Neural crest cell (in vitro differentiated cells): ENCODE measurements at regions not wholly inside any gene's neighbourhood (a gene's known extent, or its start where the extent isn't known, plus 50 kb on each side); places are given as distances from the start of the nearest gene placed in this dataset.

Source experiments
- DNase-seq: peaks from one replicate; pipeline ENCODE4 v3.0.0; 2021; ENCODE audit warnings: low read depth, mixed read lengths, low spot score
- H3K27ac Mint-ChIP-seq: one replicate; pipeline ENCODE4 v1.8.0; 2021; ENCODE audit warnings: mild to moderate bottlenecking, mixed read lengths; ENCODE audit not compliant: unreplicated experiment
- H3K27me3 Mint-ChIP-seq: 2 replicates; pipeline ENCODE4 v1.8.0; 2021; ENCODE audit warnings: low read depth, mild to moderate bottlenecking, mixed read lengths
- H3K36me3 Mint-ChIP-seq: 2 replicates; pipeline ENCODE4 v1.8.0; 2021; ENCODE audit warnings: low read depth, mild to moderate bottlenecking, mixed read lengths
- H3K4me1 Mint-ChIP-seq: 2 replicates; pipeline ENCODE4 v1.8.0; 2021; ENCODE audit warnings: mixed read lengths
- H3K4me3 Mint-ChIP-seq: one replicate; pipeline ENCODE4 v1.8.0; 2021; ENCODE audit warnings: mild to moderate bottlenecking, mixed read lengths
- H3K9me3 Mint-ChIP-seq: 2 replicates; pipeline ENCODE4 v1.8.0; 2021; ENCODE audit warnings: mixed read lengths
- TF ChIP-seq, protein P1 (sequence below): fragments of 200-600 bp; sonication (generic); conservative IDR thresholded peaks from 2 replicates; pipeline ENCODE4 v1.5.0; 2021; ENCODE audit warnings: antibody characterized with exemption, mild to moderate bottlenecking

DNA sequence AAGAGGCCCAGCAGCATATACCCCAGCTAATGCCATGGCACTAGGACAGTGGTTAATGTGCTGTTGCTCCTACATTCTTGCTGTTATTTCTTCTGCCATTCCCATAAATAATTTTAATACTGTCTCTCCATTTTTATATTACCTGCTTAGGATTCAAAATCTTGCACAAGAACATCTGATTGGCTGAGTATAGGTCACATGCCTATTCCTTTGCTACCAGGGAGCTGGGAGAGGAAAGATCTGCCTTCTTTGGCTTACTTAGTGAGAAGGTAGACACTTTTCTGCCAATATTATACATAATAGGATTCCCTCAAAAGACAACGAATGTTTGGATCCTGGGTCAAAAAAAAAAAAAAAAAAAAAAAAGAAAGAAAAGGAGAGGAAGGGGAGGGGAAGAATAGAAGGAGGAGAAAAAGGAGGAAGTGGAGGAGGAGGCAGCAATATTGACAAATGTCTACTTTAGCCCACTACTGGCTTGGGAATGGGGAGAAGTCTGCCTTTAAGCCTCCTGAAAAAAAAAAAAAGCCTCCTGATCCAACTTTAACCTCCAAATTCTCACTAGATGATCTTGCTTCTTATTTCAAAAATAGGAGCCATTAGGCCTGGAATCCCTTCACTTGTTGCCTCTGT lies 134.5 kb upstream of the HNRNPU start:
- no peak for DNase-seq
- Mint-ChIP-seq H3K4me1 (peaks cover 4% of the 10 kb centered on the region), H3K9me3 (peaks cover 2% of the 10 kb centered on the region), H3K36me3 (peaks cover 11% of the 10 kb centered on the region), H3K4me3 (no peak overlapping the region), H3K27me3 (no peaks in the 10 kb centered on the region), H3K27ac (no peak overlapping the region)
- TF ChIP-seq, protein P1, sequence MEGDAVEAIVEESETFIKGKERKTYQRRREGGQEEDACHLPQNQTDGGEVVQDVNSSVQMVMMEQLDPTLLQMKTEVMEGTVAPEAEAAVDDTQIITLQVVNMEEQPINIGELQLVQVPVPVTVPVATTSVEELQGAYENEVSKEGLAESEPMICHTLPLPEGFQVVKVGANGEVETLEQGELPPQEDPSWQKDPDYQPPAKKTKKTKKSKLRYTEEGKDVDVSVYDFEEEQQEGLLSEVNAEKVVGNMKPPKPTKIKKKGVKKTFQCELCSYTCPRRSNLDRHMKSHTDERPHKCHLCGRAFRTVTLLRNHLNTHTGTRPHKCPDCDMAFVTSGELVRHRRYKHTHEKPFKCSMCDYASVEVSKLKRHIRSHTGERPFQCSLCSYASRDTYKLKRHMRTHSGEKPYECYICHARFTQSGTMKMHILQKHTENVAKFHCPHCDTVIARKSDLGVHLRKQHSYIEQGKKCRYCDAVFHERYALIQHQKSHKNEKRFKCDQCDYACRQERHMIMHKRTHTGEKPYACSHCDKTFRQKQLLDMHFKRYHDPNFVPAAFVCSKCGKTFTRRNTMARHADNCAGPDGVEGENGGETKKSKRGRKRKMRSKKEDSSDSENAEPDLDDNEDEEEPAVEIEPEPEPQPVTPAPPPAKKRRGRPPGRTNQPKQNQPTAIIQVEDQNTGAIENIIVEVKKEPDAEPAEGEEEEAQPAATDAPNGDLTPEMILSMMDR = no peak

DNA sequence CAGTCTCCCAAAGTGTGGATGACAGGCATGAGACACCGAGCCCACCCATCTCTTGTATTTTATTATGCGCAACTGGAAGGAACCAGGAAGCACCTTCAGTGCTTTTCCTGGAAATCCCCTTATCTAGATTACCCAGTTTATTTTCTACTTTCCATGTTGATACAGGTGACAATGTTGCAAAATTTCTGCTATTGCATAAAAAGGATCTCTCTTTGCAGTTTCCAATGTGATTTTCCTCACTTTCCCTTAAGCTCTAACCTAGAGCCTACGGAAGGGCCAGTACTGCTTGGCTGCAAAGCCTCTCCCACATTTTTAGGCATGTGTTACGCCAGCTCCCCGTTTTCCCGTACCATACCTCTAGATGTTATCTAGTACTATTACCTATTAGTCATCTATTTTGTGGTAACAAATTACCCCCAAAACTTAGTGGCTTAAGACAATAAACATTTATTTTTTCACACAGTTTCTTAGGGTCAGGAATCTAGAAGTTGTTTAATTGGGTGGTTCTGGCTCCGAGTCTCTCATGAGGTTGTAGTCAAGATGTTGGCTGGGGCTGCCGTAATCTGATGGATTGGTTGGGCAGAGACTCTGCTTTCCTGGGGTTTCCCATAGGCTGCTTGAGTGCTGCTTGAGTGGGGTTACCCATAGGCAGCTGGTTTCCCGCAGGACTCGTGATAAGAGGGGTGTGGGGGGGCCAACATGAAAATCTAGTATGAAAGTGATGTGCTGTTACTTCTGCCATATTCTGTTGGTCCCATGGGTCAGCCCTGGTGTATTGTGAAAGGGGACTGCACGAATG lies 131.5 kb upstream of the HNRNPU start:
- peaks cover 2% of the 10 kb centered on the region for H3K9me3 Mint-ChIP-seq
- H3K27ac Mint-ChIP-seq = no peak overlapping the region
- H3K4me1 Mint-ChIP-seq = peaks cover 4% of the 10 kb centered on the region
- H3K27me3 Mint-ChIP-seq = no peaks in the 10 kb centered on the region
- TF ChIP-seq, protein P1 = no peak
- no peak for DNase-seq
- H3K4me3 Mint-ChIP-seq = no peak overlapping the region
- H3K36me3 Mint-ChIP-seq = peaks cover 18% of the 10 kb centered on the region

DNA sequence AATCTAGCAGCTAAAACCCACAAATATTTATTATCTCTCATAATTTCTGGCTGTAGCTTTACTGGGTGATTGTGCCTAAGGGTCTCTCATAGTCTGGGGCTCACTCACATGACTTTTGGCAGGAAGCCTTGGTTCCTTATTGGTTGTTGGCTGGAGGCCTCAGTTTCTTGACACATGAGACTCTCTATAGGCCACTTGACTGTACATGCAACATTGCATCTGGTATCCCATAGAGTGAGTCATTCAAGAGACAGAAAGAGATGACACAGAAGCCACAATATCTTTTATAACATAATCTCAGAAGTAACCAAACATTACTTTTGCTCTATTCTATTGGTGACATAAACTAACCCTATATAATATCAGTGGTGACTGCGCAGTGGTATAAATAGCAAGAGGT lies 128.5 kb upstream of the HNRNPU start:
- DNase-seq = no peak
- peaks cover 33% of the 10 kb centered on the region for H3K36me3 Mint-ChIP-seq
- H3K9me3 Mint-ChIP-seq = peaks cover 2% of the 10 kb centered on the region
- H3K4me3 Mint-ChIP-seq = no peak overlapping the region
- H3K27ac Mint-ChIP-seq = no peak overlapping the region
- no peaks in the 10 kb centered on the region for H3K27me3 Mint-ChIP-seq
- H3K4me1 Mint-ChIP-seq = peaks cover 4% of the 10 kb centered on the region
- TF ChIP-seq, protein P1 = no peak

DNA sequence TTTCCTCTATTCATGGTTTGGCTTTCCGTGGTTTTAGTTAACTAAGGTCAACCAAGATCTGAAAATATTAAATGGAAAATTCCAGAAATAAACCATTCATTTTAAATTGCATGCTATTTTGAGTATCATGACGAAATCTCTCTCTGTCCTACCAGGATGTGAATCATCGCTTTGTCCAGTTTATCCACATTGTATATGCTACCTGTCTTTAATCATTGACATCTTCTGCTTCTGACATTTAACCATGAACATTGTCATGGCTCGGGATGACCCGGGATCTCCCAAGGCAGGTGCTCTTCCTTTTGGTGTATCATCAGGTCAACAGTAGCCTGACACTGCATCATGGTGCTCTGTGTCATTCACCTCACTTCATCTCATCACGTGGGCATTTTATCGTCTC lies 125.5 kb upstream of the HNRNPU start:
- Mint-ChIP-seq H3K9me3 (no peaks in the 10 kb centered on the region), H3K36me3 (peaks cover 24% of the 10 kb centered on the region), H3K27ac (peak overlapping the region; percentile 79), H3K27me3 (no peaks in the 10 kb centered on the region), H3K4me1 (no peaks in the 10 kb centered on the region), H3K4me3 (no peak overlapping the region)
- TF ChIP-seq, protein P1 = no peak
- DNase-seq = no peak

DNA sequence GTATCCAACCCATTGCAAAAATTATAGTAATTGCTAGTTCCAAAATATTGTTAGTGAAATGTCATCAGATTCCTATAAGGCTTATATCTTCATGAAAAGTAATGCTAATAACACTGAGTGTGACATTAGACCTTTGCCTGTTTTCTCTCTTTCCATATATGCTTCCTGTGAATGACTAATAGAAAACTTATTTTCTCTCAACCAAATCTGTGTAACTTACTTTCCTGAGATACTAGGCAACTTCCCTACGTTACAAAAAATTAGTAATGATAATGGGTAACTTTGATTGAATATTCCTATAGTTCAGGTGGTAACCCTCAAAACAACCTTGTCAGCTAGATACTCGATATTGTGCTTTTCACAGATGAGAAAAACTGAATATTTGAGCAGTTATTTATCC lies 124.2 kb upstream of the HNRNPU start:
- no peaks in the 10 kb centered on the region for H3K9me3 Mint-ChIP-seq
- H3K27me3 Mint-ChIP-seq = no peaks in the 10 kb centered on the region
- H3K4me3 Mint-ChIP-seq = no peak overlapping the region
- TF ChIP-seq, protein P1 = no peak
- H3K36me3 Mint-ChIP-seq = peaks cover 22% of the 10 kb centered on the region
- H3K4me1 Mint-ChIP-seq = no peaks in the 10 kb centered on the region
- H3K27ac Mint-ChIP-seq = no peak overlapping the region
- DNase-seq = no peak
